HAP-1 (cell line): ENCODE measurements at regions not wholly inside any gene's neighbourhood (a gene's known extent, or its start where the extent isn't known, plus 50 kb on each side); places are given as distances from the start of the nearest gene placed in this dataset.

Source experiments
- DNase-seq, 2 experiments: peaks; one replicate each; pipeline ENCODE4 v3.0.0-alpha.2; 2016 to 2020; ENCODE audit warnings: low spot score in 2 of 2
- H3K27me3 ChIP-seq: fragments of 250-450 bp; sonication (Bioruptor Pico); 2 replicates; pipeline ENCODE4 v1.5.1; 2020; ENCODE audit warnings: low read depth, mild to moderate bottlenecking, moderate library complexity
- H3K36me3 ChIP-seq: fragments of 250-450 bp; sonication (Bioruptor Pico); replicated peaks from 2 replicates; pipeline ENCODE4 v1.5.1; 2020; ENCODE audit warnings: mild to moderate bottlenecking
- H3K4me1 ChIP-seq: fragments of 250-450 bp; sonication (Bioruptor Pico); 2 replicates; pipeline ENCODE4 v1.5.1; 2020; ENCODE audit warnings: mild to moderate bottlenecking
- H3K4me3 ChIP-seq: fragments of 250-450 bp; sonication (Bioruptor Pico); 2 replicates; pipeline ENCODE4 v1.5.1; 2020; ENCODE audit warnings: mild to moderate bottlenecking, moderate library complexity
- H3K9me3 ChIP-seq: fragments of 250-450 bp; sonication (Bioruptor Pico); 2 replicates; pipeline ENCODE4 v1.5.1; 2020; ENCODE audit warnings: mild to moderate bottlenecking, moderate library complexity
- in situ Hi-C: fragments of 300-500 bp; cut with MboI; formaldehyde crosslinking; loops from 3 replicates; pipeline ENCODE4 v1.14.3; 2020; ENCODE audit warnings: low sequenced_read_pairs, inconsistent platforms, mixed read lengths

DNA sequence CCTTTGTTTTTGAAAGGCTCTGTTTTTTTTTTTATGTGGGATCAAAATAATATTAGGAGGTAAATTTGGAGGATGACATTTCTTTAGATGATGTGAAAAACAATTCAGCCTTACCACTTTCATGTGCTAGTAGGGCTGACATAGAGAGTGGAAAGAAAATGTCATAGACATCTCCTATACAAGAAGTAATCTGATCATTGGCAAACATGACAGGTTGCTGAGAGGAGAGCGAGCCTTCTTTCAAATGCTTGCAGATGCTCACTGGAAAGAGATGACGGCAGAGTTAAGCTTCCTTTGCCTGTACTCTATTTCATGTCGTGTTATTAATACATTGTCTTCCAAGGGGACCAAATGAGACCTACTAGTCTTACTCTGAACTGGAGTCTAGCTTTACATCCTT lies 160.1 kb upstream of the DAP start:
- Histone ChIP-seq H3K4me3 (no peak overlapping the region), H3K36me3 (no peaks in the 10 kb centered on the region), H3K9me3 (no peaks in the 10 kb centered on the region), H3K27me3 (no peaks in the 10 kb centered on the region), H3K4me1 (no peaks in the 10 kb centered on the region)
- in situ Hi-C loops = no loop called here
- DNase-seq = no peak

DNA sequence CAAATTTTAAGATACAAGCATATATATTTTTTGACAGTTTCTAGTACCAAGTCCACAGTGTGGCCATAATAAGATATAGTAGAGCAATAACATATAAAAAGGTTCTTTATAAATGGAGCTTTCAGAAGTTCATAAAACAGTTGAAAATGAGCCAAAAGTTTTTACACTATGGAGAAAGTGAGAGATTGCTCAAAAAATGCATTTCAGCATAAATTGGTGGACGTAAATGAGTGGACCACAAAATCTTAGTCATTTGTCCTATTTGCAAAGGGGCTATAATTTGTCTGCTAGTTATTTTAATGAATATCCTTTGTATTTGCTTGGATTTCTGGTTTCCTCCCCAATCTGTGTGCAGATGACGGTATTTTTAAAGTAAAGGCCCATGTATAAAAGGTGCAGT lies 159.4 kb upstream of the DAP start:
- DNase-seq = no peak
- H3K4me3 ChIP-seq = no peak overlapping the region
- H3K27me3 ChIP-seq = no peaks in the 10 kb centered on the region
- in situ Hi-C loops = no loop called here
- no peaks in the 10 kb centered on the region for H3K4me1 ChIP-seq
- H3K9me3 ChIP-seq = no peaks in the 10 kb centered on the region
- H3K36me3 ChIP-seq = no peaks in the 10 kb centered on the region

DNA sequence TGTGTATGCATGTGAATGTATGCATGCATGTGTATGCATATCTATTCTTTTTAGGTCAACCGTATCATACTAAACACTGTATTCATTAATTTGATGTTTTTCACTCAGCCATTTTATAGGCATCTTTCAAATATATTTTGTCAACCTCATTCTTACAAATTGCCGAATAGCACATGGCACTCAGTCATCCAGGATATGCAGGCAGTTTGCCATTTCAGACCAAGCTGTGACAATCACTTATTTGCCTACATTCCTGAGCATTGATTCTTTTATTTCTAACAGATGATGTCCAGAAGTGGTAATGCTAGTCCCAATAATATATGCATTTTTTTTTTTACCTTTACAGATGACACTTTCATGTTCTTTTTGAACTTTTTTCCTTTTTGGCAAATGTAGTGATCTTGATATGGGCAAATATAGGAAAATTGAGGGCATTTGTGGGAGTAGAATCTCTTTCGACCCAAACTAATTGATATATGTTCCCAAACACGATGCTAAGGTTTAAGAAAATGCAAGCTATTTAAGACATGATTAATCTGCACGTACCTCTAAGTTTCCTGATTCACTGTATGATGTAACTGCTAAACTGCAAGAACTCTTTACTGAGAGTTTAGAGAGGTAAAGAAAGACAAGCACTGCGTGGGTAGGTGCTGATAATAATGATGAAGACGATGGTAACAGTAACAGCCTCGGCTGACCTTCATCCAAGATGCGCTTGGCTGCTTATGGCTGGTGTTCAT lies 153.9 kb upstream of the DAP start:
- in situ Hi-C loops = no loop called here
- Histone ChIP-seq H3K9me3 (no peaks in the 10 kb centered on the region), H3K4me3 (no peak overlapping the region), H3K27me3 (no peaks in the 10 kb centered on the region), H3K36me3 (no peaks in the 10 kb centered on the region), H3K4me1 (no peaks in the 10 kb centered on the region)
- no peak for DNase-seq

DNA sequence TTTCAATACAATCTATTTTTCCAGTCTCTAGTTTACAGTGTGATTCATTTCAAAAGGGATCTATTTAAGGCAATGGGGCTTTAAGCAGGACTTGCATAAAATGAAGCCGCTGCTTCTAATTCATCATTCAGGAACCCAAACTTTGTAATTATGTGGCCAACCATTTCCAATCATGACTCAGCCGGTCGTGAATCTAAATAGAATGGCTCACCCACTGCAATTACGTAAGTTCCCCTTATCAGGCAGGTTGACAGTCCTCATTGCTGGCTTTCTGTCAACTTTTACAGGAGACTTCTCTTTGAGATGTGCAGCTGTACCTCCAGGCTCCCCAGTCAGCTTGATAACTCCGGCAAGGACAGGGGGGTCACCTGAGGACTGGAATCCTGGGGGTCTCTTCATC lies 152.8 kb upstream of the DAP start:
- Histone ChIP-seq H3K4me1 (no peaks in the 10 kb centered on the region), H3K4me3 (no peak overlapping the region), H3K9me3 (no peaks in the 10 kb centered on the region), H3K27me3 (no peaks in the 10 kb centered on the region), H3K36me3 (no peaks in the 10 kb centered on the region)
- no peak for DNase-seq
- in situ Hi-C loops = no loop called here

DNA sequence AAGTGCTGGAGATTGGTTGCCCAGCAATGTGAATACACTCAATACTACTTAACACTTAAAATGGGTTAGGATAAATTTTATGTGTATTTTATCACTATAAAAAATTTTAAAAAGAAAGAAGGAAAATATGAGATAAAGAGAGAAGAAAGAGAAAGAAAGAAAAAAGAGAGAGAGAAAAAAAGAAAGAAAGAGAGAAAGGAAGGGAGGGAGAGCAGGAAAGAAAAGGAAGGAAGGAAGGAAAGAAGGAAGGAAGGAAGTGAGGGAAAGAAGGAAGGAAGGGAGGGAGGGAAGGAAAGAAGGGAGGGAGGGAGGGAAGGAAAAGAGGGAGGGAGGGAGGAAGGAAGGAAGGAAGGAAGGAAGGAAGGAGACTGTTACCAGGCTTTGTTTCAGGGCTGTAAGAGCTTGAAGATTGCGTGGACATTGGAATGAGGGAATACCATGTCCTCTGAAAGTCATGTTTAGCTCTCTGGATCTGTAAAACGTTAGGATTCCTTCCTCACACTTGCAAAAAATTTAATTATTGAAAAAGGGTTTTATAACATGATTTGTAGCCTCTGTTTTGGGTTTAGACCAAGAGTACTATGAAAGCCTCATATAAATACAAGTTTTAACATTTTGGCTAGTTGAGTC lies 152.3 kb upstream of the DAP start:
- H3K4me3 ChIP-seq = no peak overlapping the region
- no peaks in the 10 kb centered on the region for H3K36me3 ChIP-seq
- H3K4me1 ChIP-seq = no peaks in the 10 kb centered on the region
- H3K27me3 ChIP-seq = no peaks in the 10 kb centered on the region
- no peaks in the 10 kb centered on the region for H3K9me3 ChIP-seq
- no peak for DNase-seq
- in situ Hi-C loops = no loop called here

DNA sequence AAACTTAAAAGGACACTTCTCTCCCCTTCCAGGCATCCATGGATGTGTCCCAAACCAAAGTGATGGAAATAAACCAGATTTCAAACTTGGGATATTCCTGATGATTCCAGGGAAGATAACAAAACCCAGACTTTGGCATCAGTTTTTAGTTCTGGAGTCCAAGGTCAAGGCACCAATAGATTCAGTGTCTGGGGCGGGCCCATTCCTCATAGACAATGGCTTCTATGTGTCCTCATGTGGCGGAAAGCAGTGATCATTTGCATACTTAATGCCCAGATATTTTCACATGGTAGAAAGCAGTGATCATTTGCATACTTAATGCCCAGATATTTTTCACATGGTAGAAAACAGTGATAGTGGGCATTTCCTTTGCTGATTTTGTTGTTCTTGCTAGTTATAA lies 151.4 kb upstream of the DAP start:
- no peaks in the 10 kb centered on the region for H3K36me3 ChIP-seq
- no peak for DNase-seq
- H3K27me3 ChIP-seq = no peaks in the 10 kb centered on the region
- no peak overlapping the region for H3K4me3 ChIP-seq
- in situ Hi-C loops = no loop called here
- no peaks in the 10 kb centered on the region for H3K9me3 ChIP-seq
- no peaks in the 10 kb centered on the region for H3K4me1 ChIP-seq

DNA sequence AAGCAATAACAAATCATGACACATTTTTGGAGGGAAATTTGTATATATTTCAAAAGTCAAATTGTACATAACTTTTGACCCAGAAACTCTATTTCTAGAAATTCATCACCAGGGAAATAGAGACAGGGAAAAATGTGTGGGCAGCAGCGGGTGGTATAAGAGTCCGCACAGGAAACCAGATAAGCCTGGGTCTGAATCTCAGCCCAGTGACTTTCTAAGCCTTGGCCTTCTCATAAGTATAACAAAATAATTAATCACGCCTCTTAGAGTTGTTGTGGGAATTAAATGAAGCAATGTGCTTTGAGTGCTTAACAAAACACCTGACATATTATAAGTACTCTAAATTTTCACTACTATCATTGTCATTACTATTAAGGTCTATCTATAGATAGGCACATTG lies 149.2 kb upstream of the DAP start:
- in situ Hi-C loops = no loop called here
- Histone ChIP-seq H3K36me3 (no peaks in the 10 kb centered on the region), H3K4me3 (no peak overlapping the region), H3K4me1 (no peaks in the 10 kb centered on the region), H3K9me3 (no peaks in the 10 kb centered on the region), H3K27me3 (no peaks in the 10 kb centered on the region)
- no peak for DNase-seq

DNA sequence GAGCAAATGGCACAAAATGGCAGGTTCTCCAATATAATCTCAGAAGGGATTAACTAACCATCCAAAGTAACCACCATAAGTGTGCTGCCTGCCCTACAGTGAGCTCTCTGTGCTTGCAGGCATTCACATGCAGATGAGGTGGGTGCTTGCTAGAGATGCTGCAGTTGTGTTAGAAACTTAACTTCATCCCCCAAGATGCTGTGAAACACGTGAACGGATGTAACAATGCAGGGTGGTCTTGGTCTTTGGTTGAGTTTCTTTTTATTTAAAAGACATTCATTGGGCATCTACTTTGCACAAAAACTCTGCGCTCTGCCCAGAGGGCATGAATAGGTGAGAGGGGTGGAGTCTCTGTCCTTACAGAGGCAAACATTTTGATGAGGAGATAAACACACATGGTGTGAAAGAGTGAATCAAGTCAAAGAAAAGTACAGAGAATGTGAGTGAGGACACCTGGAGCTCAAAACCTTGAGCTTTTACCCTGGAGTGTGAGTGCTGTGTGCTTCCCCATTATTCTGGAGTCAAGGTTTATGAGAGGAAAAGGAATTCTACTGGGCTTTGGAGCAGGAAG lies 143.9 kb upstream of the DAP start:
- in situ Hi-C loops = no loop called here
- no peaks in the 10 kb centered on the region for H3K36me3 ChIP-seq
- H3K4me3 ChIP-seq = no peak overlapping the region
- H3K27me3 ChIP-seq = no peaks in the 10 kb centered on the region
- DNase-seq = no peak
- H3K4me1 ChIP-seq = no peaks in the 10 kb centered on the region
- no peaks in the 10 kb centered on the region for H3K9me3 ChIP-seq

DNA sequence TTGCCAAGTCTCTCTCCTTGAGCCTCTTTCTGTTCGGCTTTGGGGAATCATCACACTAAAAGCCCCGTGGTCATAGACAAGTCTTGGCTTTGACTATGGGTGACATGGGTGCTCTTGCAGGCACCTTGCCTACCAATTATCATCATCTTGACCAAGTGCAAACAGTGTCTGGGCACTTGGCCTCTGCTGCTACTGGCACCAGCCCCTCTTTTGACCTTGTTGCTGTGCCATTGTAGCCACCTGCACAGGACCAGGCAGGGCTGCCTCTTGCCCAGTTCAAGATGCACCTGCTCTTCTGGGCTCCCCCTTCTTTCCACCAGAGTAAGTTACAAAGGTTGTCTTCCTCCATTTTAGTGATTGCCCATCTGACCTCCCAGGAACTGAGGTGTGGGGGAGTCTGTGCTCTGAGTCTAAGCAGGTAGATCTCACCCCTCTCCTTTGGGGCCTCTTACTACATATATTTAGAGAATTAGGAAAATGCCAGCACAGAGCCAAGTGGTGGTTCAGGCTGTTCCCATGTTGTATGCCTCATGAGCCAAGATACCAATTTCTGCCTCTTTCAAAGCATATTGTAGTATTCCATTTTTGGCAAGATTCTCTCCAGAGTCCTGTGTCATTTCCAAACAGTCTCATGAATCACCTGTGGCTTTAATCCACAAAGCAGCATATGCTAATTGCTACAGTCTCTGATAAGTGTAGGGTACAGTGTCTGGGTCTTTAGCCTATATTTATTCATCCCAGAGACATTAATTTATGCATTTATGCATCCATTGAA lies 142.9 kb upstream of the DAP start:
- no peaks in the 10 kb centered on the region for H3K36me3 ChIP-seq
- in situ Hi-C loops = no loop called here
- no peaks in the 10 kb centered on the region for H3K9me3 ChIP-seq
- H3K4me1 ChIP-seq = no peaks in the 10 kb centered on the region
- no peak overlapping the region for H3K4me3 ChIP-seq
- DNase-seq = no peak
- H3K27me3 ChIP-seq = no peaks in the 10 kb centered on the region

DNA sequence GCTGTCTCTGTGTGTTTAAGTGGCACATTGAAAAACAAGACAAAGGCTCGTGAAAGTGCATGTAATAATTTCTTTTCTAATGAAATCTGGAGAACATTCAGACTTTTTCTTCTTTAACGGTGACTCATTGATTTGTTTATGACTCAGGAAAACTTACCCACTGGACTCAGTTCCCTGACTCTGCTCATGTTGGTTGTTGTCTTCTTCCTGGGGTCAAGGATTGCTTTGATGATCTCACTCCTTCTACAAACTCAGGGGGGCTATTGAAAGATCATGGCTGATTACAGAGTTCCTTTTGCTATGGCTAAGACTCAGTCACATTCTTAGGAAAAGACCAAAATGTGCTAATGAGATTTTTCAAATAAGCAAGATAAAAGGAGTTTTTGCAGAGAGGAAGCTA lies 141.1 kb upstream of the DAP start:
- Histone ChIP-seq H3K4me3 (no peak overlapping the region), H3K27me3 (no peaks in the 10 kb centered on the region), H3K4me1 (no peaks in the 10 kb centered on the region), H3K9me3 (no peaks in the 10 kb centered on the region), H3K36me3 (no peaks in the 10 kb centered on the region)
- DNase-seq = no peak
- in situ Hi-C loops = no loop called here

DNA sequence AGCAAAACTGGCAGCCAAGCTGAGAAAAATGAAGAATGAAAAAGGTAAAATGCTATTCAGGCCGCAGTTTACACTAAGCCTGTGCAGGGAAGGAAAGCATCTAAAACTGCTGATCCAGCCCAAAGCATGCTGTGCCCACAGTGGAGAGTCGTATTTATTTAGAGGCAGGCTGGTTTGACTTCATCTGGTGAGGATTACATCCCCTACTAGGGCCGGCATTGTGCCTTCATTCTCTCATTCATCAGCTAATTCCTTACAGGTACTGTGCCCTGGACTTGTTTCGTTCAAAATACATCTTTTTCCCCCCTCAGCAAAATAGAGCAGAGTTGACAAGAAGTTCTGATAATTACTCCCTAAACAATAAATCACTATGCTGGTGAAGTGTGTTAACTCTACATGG lies 137.5 kb upstream of the DAP start:
- Histone ChIP-seq H3K4me1 (no peaks in the 10 kb centered on the region), H3K27me3 (no peaks in the 10 kb centered on the region), H3K4me3 (no peak overlapping the region), H3K9me3 (no peaks in the 10 kb centered on the region), H3K36me3 (no peaks in the 10 kb centered on the region)
- in situ Hi-C loops = no loop called here
- DNase-seq = no peak

DNA sequence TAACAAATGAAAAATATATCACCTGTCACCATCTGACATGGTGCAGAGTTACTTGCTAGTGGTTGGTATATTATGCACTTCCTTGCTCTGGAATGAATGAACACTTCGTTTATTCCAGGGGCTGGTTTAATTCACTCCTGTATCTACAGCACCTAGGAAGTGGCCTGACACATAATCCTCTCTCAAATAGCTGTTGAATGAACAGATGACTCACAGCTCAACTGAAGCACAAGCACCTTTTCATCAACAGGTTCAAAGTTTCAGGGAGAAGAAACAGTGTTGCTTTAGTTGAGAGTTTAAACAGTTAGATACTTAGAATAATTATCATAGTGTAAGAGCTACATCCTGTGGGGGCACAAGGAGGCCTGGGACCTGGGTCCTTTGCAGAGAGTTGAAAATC lies 135.0 kb upstream of the DAP start:
- Histone ChIP-seq H3K4me1 (no peaks in the 10 kb centered on the region), H3K9me3 (no peaks in the 10 kb centered on the region), H3K27me3 (no peaks in the 10 kb centered on the region), H3K36me3 (no peaks in the 10 kb centered on the region), H3K4me3 (no peak overlapping the region)
- no peak for DNase-seq
- in situ Hi-C loops = no loop called here

DNA sequence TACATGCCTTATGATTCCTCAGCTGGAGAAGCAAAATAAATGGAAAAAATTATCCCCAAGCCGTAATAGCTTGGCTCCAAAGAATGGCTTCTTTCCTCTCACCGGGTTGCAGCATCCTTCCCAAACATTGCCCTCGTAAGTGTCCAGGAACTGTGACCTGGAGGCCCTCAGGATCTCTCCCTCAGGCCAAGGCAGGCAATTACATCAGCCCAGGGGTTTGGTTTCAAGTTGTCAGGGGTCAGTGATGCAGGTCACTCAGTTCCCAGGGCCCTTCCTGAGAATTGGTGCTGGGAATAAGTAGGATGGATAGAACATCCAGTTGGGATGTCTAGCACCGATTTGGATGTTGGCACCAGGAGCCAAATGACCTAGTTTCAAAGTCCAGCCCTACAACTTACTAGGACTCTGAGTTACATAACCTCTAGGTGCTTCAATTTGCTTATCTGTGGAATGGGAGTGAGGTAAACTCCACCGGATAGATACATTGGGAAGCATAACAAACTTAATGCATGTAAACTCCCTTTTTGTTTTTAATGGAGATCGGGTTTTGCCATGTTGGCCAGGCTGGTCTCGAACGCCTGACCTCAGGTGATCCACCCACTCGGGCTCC lies 133.5 kb upstream of the DAP start:
- no peaks in the 10 kb centered on the region for H3K9me3 ChIP-seq
- H3K27me3 ChIP-seq = no peaks in the 10 kb centered on the region
- no peaks in the 10 kb centered on the region for H3K36me3 ChIP-seq
- in situ Hi-C loops = no loop called here
- no peak for DNase-seq
- H3K4me1 ChIP-seq = no peaks in the 10 kb centered on the region
- no peak overlapping the region for H3K4me3 ChIP-seq

DNA sequence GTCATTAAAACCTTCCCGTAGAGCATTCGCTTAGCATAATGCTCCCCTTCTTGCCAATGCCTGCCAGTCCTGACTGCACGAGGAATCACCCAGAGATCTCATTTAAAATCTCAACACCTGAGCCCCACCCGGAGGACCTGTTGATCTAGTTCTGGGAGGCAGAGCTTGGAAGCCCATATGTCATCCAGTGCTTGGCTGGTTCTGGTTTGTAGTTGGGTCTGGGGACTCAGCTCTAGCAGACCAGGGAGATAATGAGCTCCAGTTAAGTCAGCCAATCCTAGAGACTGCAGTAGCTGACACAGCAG lies 131.8 kb upstream of the DAP start:
- DNase-seq = no peak
- in situ Hi-C loops = no loop called here
- no peak overlapping the region for H3K4me3 ChIP-seq

More for the DNA sequence above, 131.8 kb upstream of the DAP start:
- H3K4me1 ChIP-seq = no peaks in the 10 kb centered on the region
- no peaks in the 10 kb centered on the region for H3K36me3 ChIP-seq
- H3K9me3 ChIP-seq = no peaks in the 10 kb centered on the region
- no peaks in the 10 kb centered on the region for H3K27me3 ChIP-seq
